Liver (tissue), 8 donors: ENCODE measurements at regions not wholly inside any gene's neighbourhood (a gene's known extent, or its start where the extent isn't known, plus 50 kb on each side); places are given as distances from the start of the nearest gene placed in this dataset.

Experiments used
- DNase-seq: peaks from one replicate; pipeline ENCODE4 v3.0.0-alpha.2; 2017; ENCODE audit warnings: low spot score
- H3K27ac ChIP-seq, 2 donors: one replicate each; pipeline ENCODE4 v1.7.0; 2013; ENCODE audit warnings: inconsistent platforms in 2 of 2, low read length in 2 of 2, control low read depth in 1 of 2, low read depth in 1 of 2, mild to moderate bottlenecking in 1 of 2
- H3K27me3 ChIP-seq, 4 donors: one replicate each; pipeline versions ENCODE4 v1.6.1 to v1.7.0; 2013; ENCODE audit warnings: low read length in 3 of 4, inconsistent platforms in 1 of 4, mild to moderate bottlenecking in 1 of 4, moderate library complexity in 1 of 4; ENCODE audit not compliant: control insufficient read depth in 4 of 4, insufficient read depth in 4 of 4
- H3K36me3 ChIP-seq, 4 donors: one replicate each; pipeline versions ENCODE4 v1.6.1 to v1.7.0; 2013; ENCODE audit warnings: low read length in 3 of 4, mild to moderate bottlenecking in 3 of 4, low read depth in 1 of 4, moderate library complexity in 1 of 4; ENCODE audit not compliant: control insufficient read depth in 4 of 4, insufficient read depth in 3 of 4
- H3K4me1 ChIP-seq, 4 donors: one replicate each; pipeline versions ENCODE4 v1.6.1 to v1.7.0; 2013; ENCODE audit warnings: low read length in 3 of 4, mild to moderate bottlenecking in 3 of 4, moderate library complexity in 1 of 4; ENCODE audit not compliant: control insufficient read depth in 4 of 4, insufficient read depth in 4 of 4
- H3K4me3 ChIP-seq, 3 donors: one replicate each; pipeline versions ENCODE4 v1.6.1 to v1.7.0; 2013; ENCODE audit warnings: low read length in 3 of 3, control low read depth in 1 of 3, low read depth in 1 of 3, mild to moderate bottlenecking in 1 of 3
- H3K9ac ChIP-seq, 2 donors: one replicate each; pipeline ENCODE4 v1.7.0; 2013; ENCODE audit warnings: low read length in 2 of 2, mild to moderate bottlenecking in 2 of 2, moderate library complexity in 2 of 2, control low read depth in 1 of 2, low read depth in 1 of 2
- H3K9me3 ChIP-seq, 4 donors: one replicate each; pipeline versions ENCODE4 v1.6.1 to v1.7.0; 2013; ENCODE audit warnings: low read length in 3 of 4; ENCODE audit not compliant: control insufficient read depth in 4 of 4
- CTCF ChIP-seq: fragments of 150-350 bp; IDR thresholded peaks from 2 replicates; pipeline ENCODE4 v1.5.1; 2017; ENCODE audit warnings: improper control_type of control experiment, low read depth, low read length; ENCODE audit not compliant: missing input control
- EGR1 ChIP-seq, 2 donors: IDR thresholded peaks; 2 replicates each; pipeline ENCODE4 v1.6.1; 2016 to 2018; ENCODE audit warnings: antibody characterized with exemption in 2 of 2, low read depth in 2 of 2
- FOXA1 ChIP-seq: IDR thresholded peaks from 2 replicates; pipeline ENCODE4 v1.6.1; 2016; ENCODE audit warnings: antibody characterized with exemption
- FOXA2 ChIP-seq: IDR thresholded peaks from 2 replicates; pipeline ENCODE4 v1.6.1; 2016; ENCODE audit warnings: antibody characterized with exemption
- GABPA ChIP-seq, 2 donors: IDR thresholded peaks in 1 of 2; conservative IDR thresholded peaks in 1 of 2; 2 replicates each; pipeline ENCODE4 v1.6.1; 2016; ENCODE audit warnings: antibody characterized with exemption in 2 of 2, mild to moderate bottlenecking in 1 of 2, moderate library complexity in 1 of 2
- HNF4A ChIP-seq, 2 donors: conservative IDR thresholded peaks; 2 replicates each; pipeline ENCODE4 v1.6.1; 2016; ENCODE audit warnings: antibody characterized with exemption in 2 of 2, mild to moderate bottlenecking in 2 of 2
- HNF4G ChIP-seq: IDR thresholded peaks from 2 replicates; pipeline ENCODE4 v1.6.1; 2016; ENCODE audit warnings: antibody characterized with exemption
- JUND ChIP-seq, 2 donors: IDR thresholded peaks; 2 replicates each; pipeline ENCODE4 v1.6.1; 2016; ENCODE audit warnings: antibody characterized with exemption in 2 of 2
- NR2F2 ChIP-seq: IDR thresholded peaks from 2 replicates; pipeline ENCODE4 v1.6.1; 2016; ENCODE audit warnings: antibody characterized with exemption
- RAD21 ChIP-seq, 2 donors: IDR thresholded peaks; 2 replicates each; pipeline ENCODE4 v1.6.1; 2016; ENCODE audit warnings: antibody characterized with exemption in 2 of 2, mild to moderate bottlenecking in 2 of 2
- RXRA ChIP-seq, 2 donors: IDR thresholded peaks; 2 replicates each; pipeline ENCODE4 v1.6.1; 2017 to 2018; ENCODE audit warnings: antibody characterized with exemption in 2 of 2, mild to moderate bottlenecking in 1 of 2
- SP1 ChIP-seq: IDR thresholded peaks from 2 replicates; pipeline ENCODE4 v1.6.1; 2018; ENCODE audit warnings: antibody characterized with exemption, mild to moderate bottlenecking
- TAF1 ChIP-seq: conservative IDR thresholded peaks from 2 replicates; pipeline ENCODE4 v1.6.1; 2016; ENCODE audit warnings: antibody characterized with exemption, mild to moderate bottlenecking
- YY1 ChIP-seq: IDR thresholded peaks from 2 replicates; pipeline ENCODE4 v1.6.1; 2016; ENCODE audit warnings: antibody characterized with exemption, mild to moderate bottlenecking
- ZBTB33 ChIP-seq: IDR thresholded peaks from 2 replicates; pipeline ENCODE4 v1.6.1; 2016; ENCODE audit warnings: antibody characterized with exemption
- WGBS: extraction: QIAGEN DNeasy Blood & Tissue Kit; methylation state at CpG from one replicate; pipeline ENCODE4 v1.1.7; 2013; 5-methylcytosine and 5-hydroxymethylcytosine counted together
- TF ChIP-seq, protein P1 (sequence below): IDR thresholded peaks from 2 replicates; pipeline ENCODE4 v1.6.1; 2016; ENCODE audit warnings: antibody characterized with exemption
- TF ChIP-seq, protein P2 (sequence below): IDR thresholded peaks from 2 replicates; pipeline ENCODE4 v1.6.1; 2016; ENCODE audit warnings: antibody characterized with exemption
- TF ChIP-seq, protein P3 (sequence below): IDR thresholded peaks from 2 replicates; pipeline ENCODE4 v1.6.1; 2016; ENCODE audit warnings: antibody characterized with exemption, mild to moderate bottlenecking
- donor health status: healthy.
- donor health status: healthy.
- donor health status: healthy.
- donor health status: healthy.
- donor health status: healthy.

- no peak for TF ChIP-seq HNF4G
- TF ChIP-seq FOXA2: no peak
- no peak for TF ChIP-seq EGR1 (IDR thresholded peaks at IDR 0.05; ENCODE audit: low read depth in 2 of 2)
- no peak for TF ChIP-seq ZBTB33
- no peak for TF ChIP-seq RAD21 (IDR thresholded peaks at IDR 0.05)
- TF ChIP-seq, protein P1, sequence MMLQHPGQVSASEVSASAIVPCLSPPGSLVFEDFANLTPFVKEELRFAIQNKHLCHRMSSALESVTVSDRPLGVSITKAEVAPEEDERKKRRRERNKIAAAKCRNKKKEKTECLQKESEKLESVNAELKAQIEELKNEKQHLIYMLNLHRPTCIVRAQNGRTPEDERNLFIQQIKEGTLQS: no peak
- TF ChIP-seq RXRA (IDR thresholded peaks at IDR 0.05): no peak
- no peak for TF ChIP-seq TAF1
- no peak for TF ChIP-seq JUND (IDR thresholded peaks at IDR 0.05)
- TF ChIP-seq CTCF: no peak
- no peak for TF ChIP-seq FOXA1
- TF ChIP-seq SP1: no peak
- TF ChIP-seq HNF4A (conservative IDR thresholded peaks at IDR 0.05): no peak
- no peak for TF ChIP-seq GABPA (IDR thresholded peaks at IDR 0.05 in 1 of 2, conservative IDR thresholded peaks at IDR 0.05 in 1 of 2)
- no peak for TF ChIP-seq YY1
- no peak for TF ChIP-seq NR2F2
- TF ChIP-seq, protein P2, sequence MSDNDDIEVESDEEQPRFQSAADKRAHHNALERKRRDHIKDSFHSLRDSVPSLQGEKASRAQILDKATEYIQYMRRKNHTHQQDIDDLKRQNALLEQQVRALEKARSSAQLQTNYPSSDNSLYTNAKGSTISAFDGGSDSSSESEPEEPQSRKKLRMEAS: no peak
- TF ChIP-seq, protein P3, sequence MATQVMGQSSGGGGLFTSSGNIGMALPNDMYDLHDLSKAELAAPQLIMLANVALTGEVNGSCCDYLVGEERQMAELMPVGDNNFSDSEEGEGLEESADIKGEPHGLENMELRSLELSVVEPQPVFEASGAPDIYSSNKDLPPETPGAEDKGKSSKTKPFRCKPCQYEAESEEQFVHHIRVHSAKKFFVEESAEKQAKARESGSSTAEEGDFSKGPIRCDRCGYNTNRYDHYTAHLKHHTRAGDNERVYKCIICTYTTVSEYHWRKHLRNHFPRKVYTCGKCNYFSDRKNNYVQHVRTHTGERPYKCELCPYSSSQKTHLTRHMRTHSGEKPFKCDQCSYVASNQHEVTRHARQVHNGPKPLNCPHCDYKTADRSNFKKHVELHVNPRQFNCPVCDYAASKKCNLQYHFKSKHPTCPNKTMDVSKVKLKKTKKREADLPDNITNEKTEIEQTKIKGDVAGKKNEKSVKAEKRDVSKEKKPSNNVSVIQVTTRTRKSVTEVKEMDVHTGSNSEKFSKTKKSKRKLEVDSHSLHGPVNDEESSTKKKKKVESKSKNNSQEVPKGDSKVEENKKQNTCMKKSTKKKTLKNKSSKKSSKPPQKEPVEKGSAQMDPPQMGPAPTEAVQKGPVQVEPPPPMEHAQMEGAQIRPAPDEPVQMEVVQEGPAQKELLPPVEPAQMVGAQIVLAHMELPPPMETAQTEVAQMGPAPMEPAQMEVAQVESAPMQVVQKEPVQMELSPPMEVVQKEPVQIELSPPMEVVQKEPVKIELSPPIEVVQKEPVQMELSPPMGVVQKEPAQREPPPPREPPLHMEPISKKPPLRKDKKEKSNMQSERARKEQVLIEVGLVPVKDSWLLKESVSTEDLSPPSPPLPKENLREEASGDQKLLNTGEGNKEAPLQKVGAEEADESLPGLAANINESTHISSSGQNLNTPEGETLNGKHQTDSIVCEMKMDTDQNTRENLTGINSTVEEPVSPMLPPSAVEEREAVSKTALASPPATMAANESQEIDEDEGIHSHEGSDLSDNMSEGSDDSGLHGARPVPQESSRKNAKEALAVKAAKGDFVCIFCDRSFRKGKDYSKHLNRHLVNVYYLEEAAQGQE: no peak
- Histone ChIP-seq H3K4me3 (no peak overlapping the region), H3K4me1 (no peaks in the 10 kb centered on the region), H3K9me3 (no peaks in the 10 kb centered on the region), H3K36me3 (no peaks in the 10 kb centered on the region), H3K9ac (no peak overlapping the region), H3K27ac (no peak overlapping the region), H3K27me3 (no peaks in the 10 kb centered on the region)
- peak; percentile 13 for DNase-seq
- 93% methylated on average over 8 of the region's 8 CpGs for WGBS
These were observed 213.2 kb upstream of the DIO3 start for GRCh38 chr14:101347893-101348777.
